Stimulated activated CD4-positive, alpha-beta T cell treated with anti-CD3 and anti-CD28 coated beads, Interleukin-2, amount 100 ng/mL, for 48 hours (primary cell): ENCODE measurements at regions not wholly inside any gene's neighbourhood (a gene's known extent, or its start where the extent isn't known, plus 50 kb on each side); places are given as distances from the start of the nearest gene placed in this dataset.

Source experiments
- DNase-seq, 2 donors: peaks; one replicate each; pipeline ENCODE4 v3.0.0-alpha.2; 2020

- DNase-seq, result no peak
Measured at GRCh38 chr17:72394531-72394930, 273.7 kb downstream of the SOX9 start.

GRCh38 chr17:72396121-72396520 lies 275.3 kb downstream of the SOX9 start:
- no peak for DNase-seq

- DNase-seq, result no peak
Measured at GRCh38 chr17:72397223-72397667, 276.4 kb downstream of the SOX9 start.

- DNase-seq, result no peak
Measured at GRCh38 chr17:72397687-72398086, 276.9 kb downstream of the SOX9 start.

- no peak for DNase-seq
Measured at GRCh38 chr17:72399023-72399607, 278.3 kb downstream of the SOX9 start.

GRCh38 chr17:72399608-72400487 lies 279.0 kb downstream of the SOX9 start:
- DNase-seq, result no peak

- no peak for DNase-seq
Measured at GRCh38 chr17:72400488-72400827, 279.6 kb downstream of the SOX9 start.

GRCh38 chr17:72400863-72401262 lies 280.0 kb downstream of the SOX9 start:
- no peak for DNase-seq

- no peak for DNase-seq
Measured at GRCh38 chr17:72401883-72402726, 281.3 kb downstream of the SOX9 start.

- no peak for DNase-seq
Measured at GRCh38 chr17:72402727-72403210, 281.9 kb downstream of the SOX9 start.

GRCh38 chr17:72403713-72404209 lies 282.9 kb downstream of the SOX9 start:
- no peak for DNase-seq

- DNase-seq, result no peak
Measured at GRCh38 chr17:72404872-72405271, 284.1 kb downstream of the SOX9 start.

- no peak for DNase-seq
Measured at GRCh38 chr17:72405662-72406230, 284.9 kb downstream of the SOX9 start.

- DNase-seq, result no peak
Measured at GRCh38 chr17:72406498-72406897, 285.7 kb downstream of the SOX9 start.

- no peak for DNase-seq
Measured at GRCh38 chr17:72407336-72407909, 286.6 kb downstream of the SOX9 start.

- DNase-seq, result no peak
Measured at GRCh38 chr17:72407931-72408330, 287.1 kb downstream of the SOX9 start.

- no peak for DNase-seq
Measured at GRCh38 chr17:72408641-72409040, 287.8 kb downstream of the SOX9 start.

GRCh38 chr17:72409405-72410002 lies 288.7 kb downstream of the SOX9 start:
- no peak for DNase-seq

GRCh38 chr17:72411124-72411563 lies 290.3 kb downstream of the SOX9 start:
- no peak for DNase-seq

GRCh38 chr17:72412650-72413076 lies 291.8 kb downstream of the SOX9 start:
- no peak for DNase-seq

GRCh38 chr17:72413077-72414031 lies 292.5 kb downstream of the SOX9 start:
- no peak for DNase-seq
